ENCODE measurements at regions not wholly inside any gene's neighbourhood (a gene's known extent, or its start where the extent isn't known, plus 50 kb on each side); places are given as distances from the start of the nearest gene placed in this dataset.
A peak's percentile ranks its signal among the peaks of the same experiment; 100 is the strongest.

- no peak overlapping the region for H3K4me3 ChIP-seq (ENCODE audit: low read depth, low read length)
- no peak for DNase-seq (ENCODE audit: low read depth)
- TF ChIP-seq CTCF (IDR thresholded peaks at IDR 0.05; ENCODE audit: insufficient read depth, low read depth, low read length): no peak
Measured at GRCh38 chr7:142364551-142364950, 106.7 kb upstream of the PRSS58 start.

GRCh38 chr7:142362349-142362748 is 104.5 kb upstream of the PRSS58 start:
- no peak for DNase-seq (ENCODE audit: low read depth)
- TF ChIP-seq CTCF (IDR thresholded peaks at IDR 0.05; ENCODE audit: insufficient read depth, low read depth, low read length): no peak
- H3K4me3 ChIP-seq (ENCODE audit: low read depth, low read length): no peak overlapping the region

- no peak for DNase-seq (ENCODE audit: low read depth)
- no peak for TF ChIP-seq CTCF (IDR thresholded peaks at IDR 0.05; ENCODE audit: insufficient read depth, low read depth, low read length)
Measured at GRCh38 chr7:142359694-142360279, 101.9 kb upstream of the PRSS58 start.

GRCh38 chr7:142357953-142358520 is 100.2 kb upstream of the PRSS58 start:
- H3K4me3 ChIP-seq (ENCODE audit: low read depth, low read length): no peak overlapping the region
- peak; percentile 91 for TF ChIP-seq CTCF (IDR thresholded peaks at IDR 0.05; ENCODE audit: insufficient read depth, low read depth, low read length)
- peak; percentile 80 for DNase-seq (ENCODE audit: low read depth)

More at GRCh38 chr7:142359694-142360279, 101.9 kb upstream of the PRSS58 start:
- H3K4me3 ChIP-seq (ENCODE audit: low read depth, low read length): no peak overlapping the region

- H3K4me3 ChIP-seq (ENCODE audit: low read depth, low read length): no peak overlapping the region
- no peak for TF ChIP-seq CTCF (IDR thresholded peaks at IDR 0.05; ENCODE audit: insufficient read depth, low read depth, low read length)
- no peak for DNase-seq (ENCODE audit: low read depth)
Measured at GRCh38 chr7:142356166-142356565, 98.3 kb upstream of the PRSS58 start.

- no peak overlapping the region for H3K4me3 ChIP-seq (ENCODE audit: low read depth, low read length)
- DNase-seq (ENCODE audit: low read depth): no peak
- TF ChIP-seq CTCF (IDR thresholded peaks at IDR 0.05; ENCODE audit: insufficient read depth, low read depth, low read length): no peak
Measured at GRCh38 chr7:142355328-142355727, 97.5 kb upstream of the PRSS58 start.

All from fibroblast of villous mesenchyme (primary cell).